Mesendoderm (in vitro differentiated cells): ENCODE measurements at regions not wholly inside any gene's neighbourhood (a gene's known extent, or its start where the extent isn't known, plus 50 kb on each side); places are given as distances from the start of the nearest gene placed in this dataset.

Source experiments
- DNase-seq: peaks from one replicate; pipeline ENCODE4 v3.0.0; 2013
- H2AK5ac ChIP-seq: 2 replicates; pipeline ENCODE4 v1.6.1; 2013; ENCODE audit warnings: low read length, inconsistent platforms
- H2BK120ac ChIP-seq: 2 replicates; pipeline ENCODE4 v1.6.1; 2013; ENCODE audit warnings: low read depth, mild to moderate bottlenecking, low read length, moderate library complexity, mixed read lengths
- H2BK15ac ChIP-seq: replicated peaks from 2 replicates; pipeline ENCODE4 v1.6.1; 2013; ENCODE audit warnings: low read depth, mild to moderate bottlenecking, moderate library complexity
- H2BK5ac ChIP-seq: 2 replicates; pipeline ENCODE4 v1.6.1; 2013; ENCODE audit warnings: low read length, inconsistent platforms
- H3K18ac ChIP-seq: 2 replicates; pipeline ENCODE4 v1.6.1; 2013; ENCODE audit warnings: mild to moderate bottlenecking, low read length, mixed read lengths
- H3K23ac ChIP-seq: one replicate; pipeline ENCODE4 v1.6.1; 2013; ENCODE audit warnings: low read length
- H3K27ac ChIP-seq: 2 replicates; pipeline ENCODE4 v1.5.1; 2013; ENCODE audit warnings: low read depth, mild to moderate bottlenecking, inconsistent platforms, low read length, moderate library complexity
- H3K27me3 ChIP-seq: 2 replicates; pipeline ENCODE4 v1.6.1; 2013; ENCODE audit warnings: low read length, control low read depth, mild to moderate bottlenecking, inconsistent platforms; ENCODE audit not compliant: insufficient read depth, poor library complexity
- H3K36me3 ChIP-seq: 2 replicates; pipeline ENCODE4 v1.6.1; 2013; ENCODE audit warnings: low read length, inconsistent platforms; ENCODE audit not compliant: control insufficient read depth, insufficient read depth
- H3K4ac ChIP-seq: one replicate; pipeline ENCODE4 v1.6.1; 2013; ENCODE audit warnings: low read depth, mild to moderate bottlenecking, low read length, moderate library complexity
- H3K4me1 ChIP-seq: 2 replicates; pipeline ENCODE4 v1.6.1; 2013; ENCODE audit warnings: low read depth, low read length, inconsistent platforms; ENCODE audit not compliant: control insufficient read depth
- H3K4me2 ChIP-seq: 2 replicates; pipeline ENCODE4 v1.6.1; 2013; ENCODE audit warnings: low read length
- H3K4me3 ChIP-seq: 2 replicates; pipeline ENCODE4 v1.5.1; 2013; ENCODE audit warnings: mild to moderate bottlenecking, low read length
- H3K56ac ChIP-seq: one replicate; pipeline ENCODE4 v1.6.1; 2013; ENCODE audit warnings: low read length
- H3K79me1 ChIP-seq: 2 replicates; pipeline ENCODE4 v1.6.1; 2013; ENCODE audit warnings: low read length, inconsistent platforms
- H3K79me2 ChIP-seq: 2 replicates; pipeline ENCODE4 v1.6.1; 2013; ENCODE audit warnings: mild to moderate bottlenecking, low read length; ENCODE audit not compliant: control insufficient read depth, insufficient read depth
- H3K9ac ChIP-seq: 2 replicates; pipeline ENCODE4 v1.6.1; 2013; ENCODE audit warnings: low read length, inconsistent platforms
- H4K5ac ChIP-seq: one replicate; pipeline ENCODE4 v1.6.1; 2013; ENCODE audit warnings: low read length
- H4K8ac ChIP-seq: one replicate; pipeline ENCODE4 v1.6.1; 2013; ENCODE audit warnings: low read depth, mild to moderate bottlenecking, control low read depth, low read length, moderate library complexity
- WGBS: extraction: QIAGEN DNeasy Blood & Tissue Kit; methylation state at CpG from one replicate; pipeline ENCODE4 v1.1.7; 2013; ENCODE audit warnings: low lambda C conversion rate, missing lambda C conversion rate; ENCODE audit not compliant: insufficient coverage; ENCODE audit errors: extremely low coverage; 5-methylcytosine and 5-hydroxymethylcytosine counted together

DNA sequence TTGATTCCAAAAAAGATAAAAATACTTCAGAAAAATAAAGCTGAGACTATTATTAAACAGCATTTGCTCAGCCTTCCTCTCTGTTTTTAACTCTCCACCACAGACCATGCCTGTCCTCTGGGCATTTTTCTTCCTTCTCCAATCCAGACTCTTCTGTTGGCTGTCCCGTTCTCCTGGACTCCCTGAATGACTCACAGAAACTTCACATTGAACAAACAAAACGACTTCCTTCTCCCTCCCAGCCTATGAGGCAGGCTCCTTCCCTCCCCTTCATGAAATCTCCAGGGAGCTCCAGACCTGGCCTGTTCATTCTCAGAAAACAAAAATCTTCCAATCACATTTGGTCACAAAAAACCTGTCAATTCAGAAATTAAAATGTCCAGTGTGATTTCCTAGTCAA, 421.3 kb downstream of the NPHP4 start:
- no peaks in the 10 kb centered on the region for H3K4me1 ChIP-seq
- DNase-seq = no peak
- H4K8ac ChIP-seq = no peak overlapping the region
- H3K4me3 ChIP-seq = no peak overlapping the region
- H3K27ac ChIP-seq = no peak overlapping the region
- H3K4me2 ChIP-seq = no peak overlapping the region
- H3K79me2 ChIP-seq = no peaks in the 10 kb centered on the region
- H2BK15ac ChIP-seq = no peak overlapping the region
- H3K23ac ChIP-seq = no peak overlapping the region
- no peaks in the 10 kb centered on the region for H3K27me3 ChIP-seq
- H2BK120ac ChIP-seq = no peak overlapping the region
- H3K9ac ChIP-seq = no peak overlapping the region
- H3K56ac ChIP-seq = no peak overlapping the region
- H2AK5ac ChIP-seq = no peak overlapping the region
- no peaks in the 10 kb centered on the region for H3K36me3 ChIP-seq
- no peak overlapping the region for H3K18ac ChIP-seq
- no peaks in the 10 kb centered on the region for H3K79me1 ChIP-seq
- H4K5ac ChIP-seq = no peak overlapping the region
- H2BK5ac ChIP-seq = no peak overlapping the region
- WGBS = no CpG with 5 or more reads among the region's 2 CpGs
- H3K4ac ChIP-seq = no peak overlapping the region

DNA sequence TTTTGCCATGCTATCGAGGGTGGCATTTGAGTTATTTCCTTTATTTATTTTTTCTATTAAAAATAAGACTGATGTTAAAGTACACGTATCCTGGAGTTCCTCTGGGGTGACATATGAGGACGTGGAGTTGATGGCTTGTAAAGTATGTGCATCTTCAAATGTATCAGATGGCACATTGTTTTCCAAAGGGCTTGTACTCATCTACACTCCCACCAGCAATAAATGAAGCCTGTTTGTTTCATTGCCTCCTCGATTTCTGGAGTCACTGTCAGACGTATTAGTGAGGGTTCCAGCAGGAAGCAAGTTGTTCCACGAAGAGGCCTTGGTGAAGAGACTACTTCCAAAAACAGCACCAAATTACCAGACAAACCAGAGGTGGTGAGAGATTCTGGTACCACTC, 423.9 kb downstream of the NPHP4 start:
- Histone ChIP-seq H3K79me2 (no peaks in the 10 kb centered on the region), H3K27ac (no peak overlapping the region), H2BK120ac (no peak overlapping the region), H3K23ac (no peak overlapping the region), H2AK5ac (no peak overlapping the region), H3K4me1 (no peaks in the 10 kb centered on the region), H3K27me3 (no peaks in the 10 kb centered on the region), H3K79me1 (no peaks in the 10 kb centered on the region), H3K18ac (no peak overlapping the region), H3K4me2 (no peak overlapping the region), H2BK5ac (no peak overlapping the region), H3K9ac (no peak overlapping the region), H2BK15ac (no peak overlapping the region), H3K4ac (no peak overlapping the region), H4K5ac (no peak overlapping the region), H3K4me3 (no peak overlapping the region), H4K8ac (no peak overlapping the region), H3K36me3 (no peaks in the 10 kb centered on the region), H3K56ac (no peak overlapping the region)
- WGBS = no CpG with 5 or more reads among the region's 6 CpGs
- DNase-seq = no peak

- DNase-seq = no peak
Measured at GRCh38 chr1:5567839-5568238, 424.4 kb downstream of the NPHP4 start.

GRCh38 chr1:5566924-5567323, 425.3 kb downstream of the NPHP4 start:
- Histone ChIP-seq H3K18ac (no peak overlapping the region), H3K36me3 (no peaks in the 10 kb centered on the region), H3K79me2 (no peaks in the 10 kb centered on the region), H3K4me3 (no peak overlapping the region), H4K5ac (no peak overlapping the region), H3K23ac (no peak overlapping the region), H3K9ac (no peak overlapping the region), H3K56ac (no peak overlapping the region), H2BK5ac (no peak overlapping the region), H2BK120ac (no peak overlapping the region), H3K27me3 (no peaks in the 10 kb centered on the region), H3K27ac (no peak overlapping the region), H2AK5ac (no peak overlapping the region), H3K4ac (no peak overlapping the region), H3K4me1 (no peaks in the 10 kb centered on the region), H4K8ac (no peak overlapping the region), H2BK15ac (no peak overlapping the region), H3K4me2 (no peak overlapping the region), H3K79me1 (no peaks in the 10 kb centered on the region)
- no peak for DNase-seq
- no CpG with 5 or more reads among the region's 4 CpGs for WGBS

More at GRCh38 chr1:5567839-5568238, 424.4 kb downstream of the NPHP4 start:
- H2BK15ac ChIP-seq = no peak overlapping the region
- H2BK120ac ChIP-seq = no peak overlapping the region
- no peaks in the 10 kb centered on the region for H3K36me3 ChIP-seq
- no peaks in the 10 kb centered on the region for H3K4me1 ChIP-seq
- no peak overlapping the region for H3K9ac ChIP-seq
- no peak overlapping the region for H3K4me2 ChIP-seq
- H3K4me3 ChIP-seq = no peak overlapping the region
- H3K18ac ChIP-seq = no peak overlapping the region
- H2BK5ac ChIP-seq = no peak overlapping the region
- H4K5ac ChIP-seq = no peak overlapping the region
- H3K56ac ChIP-seq = no peak overlapping the region
- WGBS = no CpG with 5 or more reads among the region's 3 CpGs
- H2AK5ac ChIP-seq = no peak overlapping the region
- H4K8ac ChIP-seq = no peak overlapping the region
- no peaks in the 10 kb centered on the region for H3K27me3 ChIP-seq
- no peaks in the 10 kb centered on the region for H3K79me2 ChIP-seq
- H3K79me1 ChIP-seq = no peaks in the 10 kb centered on the region
- no peak overlapping the region for H3K27ac ChIP-seq
- no peak overlapping the region for H3K23ac ChIP-seq
- no peak overlapping the region for H3K4ac ChIP-seq

DNA sequence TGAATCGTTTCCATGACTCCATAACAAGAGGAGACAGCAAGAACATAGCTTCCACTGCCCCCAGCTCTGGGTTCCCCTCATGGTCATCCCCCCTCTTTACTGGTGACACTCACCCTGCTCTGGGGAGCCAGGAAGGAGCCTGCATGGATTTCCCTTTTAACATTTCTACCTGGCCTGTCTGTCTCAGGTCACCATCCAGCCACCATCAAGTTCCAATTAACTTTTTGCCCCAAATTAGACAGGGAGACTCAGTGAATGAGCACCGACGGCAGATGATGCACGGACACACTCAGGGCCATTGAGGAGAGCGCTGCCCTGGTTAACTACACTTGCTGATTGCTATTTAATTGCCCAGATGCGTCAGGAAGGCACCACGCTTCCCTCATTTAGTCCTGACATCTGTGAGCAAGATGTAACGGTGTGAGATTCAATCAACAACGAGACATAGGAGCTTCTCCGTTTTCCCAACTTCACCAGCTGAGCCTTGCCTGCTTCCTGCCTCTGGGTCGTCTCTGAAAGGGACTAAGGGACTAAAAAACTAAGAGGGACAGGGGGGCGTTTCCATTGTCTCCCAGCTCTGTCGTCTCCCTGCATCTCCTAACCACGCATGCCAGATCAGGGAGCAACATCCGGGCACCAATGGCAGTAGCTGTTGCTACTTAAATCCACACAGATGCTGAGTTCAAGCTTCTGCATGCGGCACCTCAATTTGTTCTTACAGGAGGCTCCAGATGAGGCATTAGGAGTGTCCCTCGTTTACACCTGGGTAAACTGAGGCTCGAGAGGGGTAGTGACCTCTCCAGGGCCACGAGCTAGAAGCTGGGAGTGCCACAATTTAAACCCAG, 426.7 kb downstream of the NPHP4 start:
- Histone ChIP-seq H3K56ac (no peak overlapping the region), H3K4me1 (no peaks in the 10 kb centered on the region), H3K4me2 (no peak overlapping the region), H3K27me3 (no peaks in the 10 kb centered on the region), H3K27ac (no peak overlapping the region), H2BK15ac (no peak overlapping the region), H3K9ac (no peak overlapping the region), H3K79me2 (no peaks in the 10 kb centered on the region), H2BK5ac (no peak overlapping the region), H3K4me3 (no peak overlapping the region), H4K8ac (no peak overlapping the region), H3K23ac (no peak overlapping the region), H2AK5ac (no peak overlapping the region), H3K4ac (no peak overlapping the region), H2BK120ac (no peak overlapping the region), H4K5ac (no peak overlapping the region), H3K36me3 (no peaks in the 10 kb centered on the region), H3K79me1 (no peaks in the 10 kb centered on the region), H3K18ac (no peak overlapping the region)
- WGBS = no CpG with 5 or more reads among the region's 19 CpGs
- DNase-seq = no peak
